ENCODE measurements at regions not wholly inside any gene's neighbourhood (a gene's known extent, or its start where the extent isn't known, plus 50 kb on each side); places are given as distances from the start of the nearest gene placed in this dataset.

DNA sequence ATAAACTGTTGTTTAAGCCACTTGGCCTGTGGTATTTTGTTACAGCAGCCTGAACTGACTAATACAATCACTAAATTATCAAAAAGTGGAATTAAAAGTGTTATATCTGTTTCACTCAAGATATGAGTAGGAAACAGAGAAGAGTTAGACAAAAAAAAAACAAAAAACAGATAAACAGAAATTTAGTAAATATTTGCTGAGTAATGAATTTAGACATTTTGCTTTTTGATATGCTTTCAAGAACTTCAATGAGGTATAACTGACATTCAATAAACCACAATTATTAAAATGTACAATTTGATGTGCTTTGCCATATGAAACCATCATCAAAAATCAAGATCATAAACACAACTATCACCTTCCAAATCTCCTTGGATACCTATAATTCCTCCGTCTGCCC is 369.2 kb downstream of the PAX1 start:
- no peak overlapping the region for H3K27ac ChIP-seq (ENCODE audit: low read length)
- no peak for ATAC-seq
- H3K9me2 ChIP-seq (replicated peaks; ENCODE audit: low read length) = no peaks in the 10 kb centered on the region
- H3K27me3 ChIP-seq (ENCODE audit: low read length) = no peaks in the 10 kb centered on the region
- H4K20me1 ChIP-seq (ENCODE audit: low read length) = no peaks in the 10 kb centered on the region
- ChIA-PET CTCF (no interaction called here), POLR2A (ENCODE audit: unreplicated experiment) (no interaction called here)
- no peaks in the 10 kb centered on the region for H3K4me1 ChIP-seq (ENCODE audit: insufficient read depth, low read length)
- H3F3A ChIP-seq (ENCODE audit: low read length, unreplicated experiment) = no peaks in the 10 kb centered on the region
- H3K9me3 ChIP-seq (ENCODE audit: low read length) = no peaks in the 10 kb centered on the region
- TF ChIP-seq EZH2 (IDR thresholded peaks at IDR 0.05; ENCODE audit: low read length, unreplicated experiment) (no peak), EZH2phosphoT487 (IDR thresholded peaks at IDR 0.05; ENCODE audit: borderline replicate concordance, low read length) (no peak)
- TF ChIP-seq, protein P1, sequence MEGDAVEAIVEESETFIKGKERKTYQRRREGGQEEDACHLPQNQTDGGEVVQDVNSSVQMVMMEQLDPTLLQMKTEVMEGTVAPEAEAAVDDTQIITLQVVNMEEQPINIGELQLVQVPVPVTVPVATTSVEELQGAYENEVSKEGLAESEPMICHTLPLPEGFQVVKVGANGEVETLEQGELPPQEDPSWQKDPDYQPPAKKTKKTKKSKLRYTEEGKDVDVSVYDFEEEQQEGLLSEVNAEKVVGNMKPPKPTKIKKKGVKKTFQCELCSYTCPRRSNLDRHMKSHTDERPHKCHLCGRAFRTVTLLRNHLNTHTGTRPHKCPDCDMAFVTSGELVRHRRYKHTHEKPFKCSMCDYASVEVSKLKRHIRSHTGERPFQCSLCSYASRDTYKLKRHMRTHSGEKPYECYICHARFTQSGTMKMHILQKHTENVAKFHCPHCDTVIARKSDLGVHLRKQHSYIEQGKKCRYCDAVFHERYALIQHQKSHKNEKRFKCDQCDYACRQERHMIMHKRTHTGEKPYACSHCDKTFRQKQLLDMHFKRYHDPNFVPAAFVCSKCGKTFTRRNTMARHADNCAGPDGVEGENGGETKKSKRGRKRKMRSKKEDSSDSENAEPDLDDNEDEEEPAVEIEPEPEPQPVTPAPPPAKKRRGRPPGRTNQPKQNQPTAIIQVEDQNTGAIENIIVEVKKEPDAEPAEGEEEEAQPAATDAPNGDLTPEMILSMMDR (conservative IDR thresholded peaks at IDR 0.05; ENCODE audit: low read depth, low read length) = no peak
- intact Hi-C loops (cut with micrococcal nuclease) = no loop called here
- DNase-seq = no peak
- no peak overlapping the region for H2AFZ ChIP-seq (ENCODE audit: low read length)
- no peak overlapping the region for H3K9ac ChIP-seq (ENCODE audit: low read length)
- BruUV-seq (replicated peaks) = no TSS peak
- no peak overlapping the region for H3K4me3 ChIP-seq (ENCODE audit: low read length)
- no peaks in the 10 kb centered on the region for H3K79me2 ChIP-seq (ENCODE audit: low read length)
- H3K4me2 ChIP-seq (ENCODE audit: low read length) = no peak overlapping the region
- no peaks in the 10 kb centered on the region for H3K36me3 ChIP-seq (ENCODE audit: low read depth, low read length)

GRCh38 chr20:22071841-22072240 is 366.4 kb downstream of the PAX1 start:
- DNase-seq (no peak), ATAC-seq (no peak)
- intact Hi-C loops (cut with micrococcal nuclease) = no loop called here
- Histone ChIP-seq H3K36me3 (ENCODE audit: low read depth, low read length) (no peaks in the 10 kb centered on the region), H3K4me2 (ENCODE audit: low read length) (no peak overlapping the region), H3K9me3 (ENCODE audit: low read length) (0 out of 2 replicates have a peak, but pooled peaks cover 5% of the 10 kb centered on the region), H3K79me2 (ENCODE audit: low read length) (no peaks in the 10 kb centered on the region), H3K27ac (ENCODE audit: low read length) (no peak overlapping the region), H3K9ac (ENCODE audit: low read length) (no peak overlapping the region), H2AFZ (ENCODE audit: low read length) (no peak overlapping the region), H3K9me2 (replicated peaks; ENCODE audit: low read length) (no peaks in the 10 kb centered on the region), H4K20me1 (ENCODE audit: low read length) (no peaks in the 10 kb centered on the region), H3F3A (ENCODE audit: low read length, unreplicated experiment) (no peaks in the 10 kb centered on the region), H3K4me1 (ENCODE audit: insufficient read depth, low read length) (no peaks in the 10 kb centered on the region), H3K4me3 (ENCODE audit: low read length) (no peak overlapping the region), H3K27me3 (ENCODE audit: low read length) (no peaks in the 10 kb centered on the region)
- POLR2A ChIA-PET (ENCODE audit: unreplicated experiment) = no interaction called here
- CTCF ChIA-PET = no interaction called here
- TF ChIP-seq, protein P1 (conservative IDR thresholded peaks at IDR 0.05; ENCODE audit: low read depth, low read length) = no peak
- TF ChIP-seq EZH2 (IDR thresholded peaks at IDR 0.05; ENCODE audit: low read length, unreplicated experiment) (no peak), EZH2phosphoT487 (IDR thresholded peaks at IDR 0.05; ENCODE audit: borderline replicate concordance, low read length) (no peak)
- no TSS peak for BruUV-seq (replicated peaks)

DNA sequence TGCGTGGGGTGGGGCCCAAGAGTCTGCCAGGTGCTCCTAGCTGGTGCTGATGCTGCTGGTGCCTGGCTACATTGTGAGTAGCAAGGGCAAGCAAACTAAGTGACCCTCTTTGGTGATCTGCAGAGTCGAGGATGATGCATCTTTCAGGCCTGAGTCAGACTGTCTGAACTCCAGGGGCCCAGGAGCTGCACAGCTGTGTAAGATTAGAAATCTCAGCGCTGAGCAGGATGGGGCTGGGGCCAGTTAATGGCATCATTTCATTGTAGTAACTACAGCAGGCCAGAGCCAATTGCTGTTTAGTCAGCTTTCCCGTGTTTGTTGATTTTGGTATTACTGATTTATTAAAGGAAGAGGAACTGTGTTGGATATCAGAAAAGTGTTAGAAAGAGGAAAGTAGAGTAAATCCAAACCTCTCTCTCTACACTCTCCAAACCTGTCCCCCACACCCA is 365.2 kb downstream of the PAX1 start:
- no peak overlapping the region for H3K4me2 ChIP-seq (ENCODE audit: low read length)
- no peaks in the 10 kb centered on the region for H3K36me3 ChIP-seq (ENCODE audit: low read depth, low read length)
- H3K27me3 ChIP-seq (ENCODE audit: low read length) = no peaks in the 10 kb centered on the region
- ChIA-PET POLR2A (ENCODE audit: unreplicated experiment) (no interaction called here), CTCF (no interaction called here)
- H3K4me1 ChIP-seq (ENCODE audit: insufficient read depth, low read length) = no peaks in the 10 kb centered on the region
- H3K9me3 ChIP-seq (ENCODE audit: low read length) = 0 out of 2 replicates have a peak, but pooled peaks cover 5% of the 10 kb centered on the region
- H3K9me2 ChIP-seq (replicated peaks; ENCODE audit: low read length) = no peaks in the 10 kb centered on the region
- ATAC-seq = no peak
- H3K4me3 ChIP-seq (ENCODE audit: low read length) = no peak overlapping the region
- no peaks in the 10 kb centered on the region for H3K79me2 ChIP-seq (ENCODE audit: low read length)
- TF ChIP-seq, protein P1 (conservative IDR thresholded peaks at IDR 0.05; ENCODE audit: low read depth, low read length) = no peak
- TF ChIP-seq EZH2 (IDR thresholded peaks at IDR 0.05; ENCODE audit: low read length, unreplicated experiment) (no peak), EZH2phosphoT487 (IDR thresholded peaks at IDR 0.05; ENCODE audit: borderline replicate concordance, low read length) (no peak)
- intact Hi-C loops (cut with micrococcal nuclease) = no loop called here
- H4K20me1 ChIP-seq (ENCODE audit: low read length) = no peaks in the 10 kb centered on the region
- H3K9ac ChIP-seq (ENCODE audit: low read length) = no peak overlapping the region
- no peak overlapping the region for H3K27ac ChIP-seq (ENCODE audit: low read length)
- DNase-seq = no peak
- no peak overlapping the region for H2AFZ ChIP-seq (ENCODE audit: low read length)
- H3F3A ChIP-seq (ENCODE audit: low read length, unreplicated experiment) = no peaks in the 10 kb centered on the region
- no TSS peak for BruUV-seq (replicated peaks)

All from PC-3 (cell line).